ENCODE measurements at regions not wholly inside any gene's neighbourhood (a gene's known extent, or its start where the extent isn't known, plus 50 kb on each side); places are given as distances from the start of the nearest gene placed in this dataset.

- TF ChIP-seq PREB (CRISPR knock-in tag; IDR thresholded peaks at IDR 0.05; ENCODE audit: borderline replicate concordance): no peak
- TF ChIP-seq OVOL2 (CRISPR knock-in tag; IDR thresholded peaks at IDR 0.05; ENCODE audit: borderline replicate concordance): no peak
- no peak for TF ChIP-seq USF2 (CRISPR knock-in tag; IDR thresholded peaks at IDR 0.05)
- TF ChIP-seq E2F4 (CRISPR knock-in tag; IDR thresholded peaks at IDR 0.05; ENCODE audit: borderline replicate concordance, low read depth): no peak
These were observed 153.3 kb downstream of the IL15 start (continued) for GRCh38 chr4:141789716-141790115.

- ATAC-seq: no peak
- TF ChIP-seq HMGA2 (CRISPR knock-in tag; IDR thresholded peaks at IDR 0.05) (peak; percentile 95), ZBTB21 (CRISPR knock-in tag; IDR thresholded peaks at IDR 0.05; ENCODE audit: borderline replicate concordance) (no peak)
- no peaks in the 10 kb centered on the region for H3K36me3 Mint-ChIP-seq
- H3K4me3 Mint-ChIP-seq: no peak overlapping the region
- CTCF ChIA-PET: no interaction called here
- H3K4me1 Mint-ChIP-seq: 0 out of 2 replicates have a peak, but pooled peaks cover 4% of the 10 kb centered on the region
- DNase-seq (ENCODE audit: low spot score): no peak
- no peaks in the 10 kb centered on the region for H3K9me3 Mint-ChIP-seq
- H3K27me3 Mint-ChIP-seq (ENCODE audit: low read depth): no peaks in the 10 kb centered on the region
- POLR2A ChIA-PET: no interaction called here
- no peak overlapping the region for H3K27ac Mint-ChIP-seq
These were observed 155.8 kb downstream of the IL15 start for GRCh38 chr4:141792164-141792563.

- CTCF ChIA-PET: no interaction called here
These were observed 161.6 kb downstream of the IL15 start for GRCh38 chr4:141797966-141798365.

More at GRCh38 chr4:141797966-141798365, 161.6 kb downstream of the IL15 start:
- H3K36me3 Mint-ChIP-seq: no peaks in the 10 kb centered on the region
- H3K4me1 Mint-ChIP-seq: no peaks in the 10 kb centered on the region
- H3K27me3 Mint-ChIP-seq (ENCODE audit: low read depth): no peaks in the 10 kb centered on the region
- TF ChIP-seq MXD4 (CRISPR knock-in tag; IDR thresholded peaks at IDR 0.05; ENCODE audit: borderline replicate concordance) (no peak), E2F1 (CRISPR knock-in tag; IDR thresholded peaks at IDR 0.05) (no peak), GRHL2 (CRISPR knock-in tag; IDR thresholded peaks at IDR 0.05; ENCODE audit: insufficient replicate concordance, severe bottlenecking) (no peak), ZNF671 (CRISPR knock-in tag; IDR thresholded peaks at IDR 0.05) (no peak), IRF2 (CRISPR knock-in tag; IDR thresholded peaks at IDR 0.05; ENCODE audit: borderline replicate concordance, low read depth) (no peak), FOXK1 (CRISPR knock-in tag; IDR thresholded peaks at IDR 0.05) (no peak), NR2C2 (CRISPR knock-in tag; IDR thresholded peaks at IDR 0.05) (no peak), IRF1 (CRISPR knock-in tag; IDR thresholded peaks at IDR 0.05) (no peak), CREB1 (CRISPR knock-in tag; IDR thresholded peaks at IDR 0.05) (no peak), CDX4 (CRISPR knock-in tag; IDR thresholded peaks at IDR 0.05; ENCODE audit: borderline replicate concordance) (no peak), AR (CRISPR knock-in tag; IDR thresholded peaks at IDR 0.05) (no peak), ATF3 (CRISPR knock-in tag; conservative IDR thresholded peaks at IDR 0.05) (no peak), ZNF263 (CRISPR knock-in tag; IDR thresholded peaks at IDR 0.05; ENCODE audit: low read depth) (no peak)
- H3K27ac Mint-ChIP-seq: no peak overlapping the region
- POLR2A ChIA-PET: no interaction called here
- no peaks in the 10 kb centered on the region for H3K9me3 Mint-ChIP-seq
- DNase-seq (ENCODE audit: low spot score) (no peak), ATAC-seq (no peak)
- H3K4me3 Mint-ChIP-seq: no peak overlapping the region
